Esophagus muscularis mucosa (tissue), 4 donors: ENCODE measurements at regions not wholly inside any gene's neighbourhood (a gene's known extent, or its start where the extent isn't known, plus 50 kb on each side); places are given as distances from the start of the nearest gene placed in this dataset.

ENCODE experiments used
- CTCF ChIP-seq, 3 experiments: fragments of 200-600 bp in 2 of 3; fragments of 450-650 bp in 1 of 3; sonication (generic) in 2 of 3; IDR thresholded peaks; one replicate each; pipeline ENCODE4 v1.5.1; 2017 to 2019; ENCODE audit warnings: antibody characterized with exemption in 3 of 3, mild to moderate bottlenecking in 2 of 3, moderate library complexity in 1 of 3
- EP300 ChIP-seq: sonication (generic); formaldehyde crosslinking; IDR thresholded peaks from one replicate; pipeline ENCODE4 v1.6.1; 2017; ENCODE audit warnings: antibody characterized with exemption
- POLR2A ChIP-seq: fragments of 450-650 bp; IDR thresholded peaks from one replicate; pipeline ENCODE4 v1.6.1; 2017; ENCODE audit warnings: antibody characterized with exemption, moderate library complexity, mild to moderate bottlenecking, low read depth
- POLR2AphosphoS5 ChIP-seq, 2 donors: sonication (generic); formaldehyde crosslinking; IDR thresholded peaks; one replicate each; pipeline ENCODE4 v1.6.1; 2017; ENCODE audit warnings: antibody characterized with exemption in 2 of 2

DNA sequence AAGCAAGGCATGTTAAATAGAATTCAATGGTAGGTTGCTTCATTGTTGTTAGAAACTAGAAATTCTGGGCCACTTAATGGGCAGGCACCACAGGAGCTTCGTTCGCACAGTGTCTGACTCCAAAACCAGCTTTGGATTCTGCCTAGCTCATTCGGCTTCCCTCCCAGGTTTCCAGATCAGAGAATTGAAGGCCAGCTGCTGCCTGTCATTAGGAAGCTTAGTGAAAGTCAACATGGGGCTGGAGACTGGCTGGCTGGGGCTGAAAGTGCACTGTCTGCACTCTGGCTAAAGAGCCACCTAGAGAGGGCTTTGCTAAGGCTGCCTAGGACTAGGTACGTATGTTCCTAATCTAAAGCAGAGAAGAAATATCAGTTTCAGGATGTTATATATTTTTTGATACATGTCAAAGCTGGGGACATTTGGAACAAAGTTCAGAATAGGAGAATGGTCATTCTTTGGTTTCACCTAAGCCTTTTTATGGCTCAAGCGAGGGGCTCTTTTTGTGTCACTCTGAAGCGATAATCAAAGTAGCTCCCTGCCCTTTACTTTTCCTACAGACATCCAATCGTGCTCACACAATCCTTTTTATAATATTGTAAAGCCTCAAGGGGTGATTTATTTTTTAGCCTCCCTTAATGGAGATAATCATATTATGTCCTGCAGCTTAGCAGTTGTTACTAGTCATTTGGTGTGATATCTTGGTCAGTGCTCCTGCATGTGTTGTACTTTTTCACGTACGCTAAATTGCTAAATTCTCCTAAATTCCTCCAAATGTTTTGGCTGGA, 238.5 kb upstream of the NAV3 start:
- no peak for TF ChIP-seq POLR2A
- no peak for TF ChIP-seq POLR2AphosphoS5 (IDR thresholded peaks at IDR 0.05)
- no peak for TF ChIP-seq CTCF (IDR thresholded peaks at IDR 0.05)
- TF ChIP-seq EP300: no peak
